CD4-positive, CD25-positive, alpha-beta regulatory T cell (primary cell): ENCODE measurements at regions not wholly inside any gene's neighbourhood (a gene's known extent, or its start where the extent isn't known, plus 50 kb on each side); places are given as distances from the start of the nearest gene placed in this dataset.
"Not testable (repeated sequence)": the region's sequence is repeated elsewhere in the genome, so short reads cannot be mapped to it uniquely, and the experiment has no call there.

Experiments
- ATAC-seq, 2 donors: fragments of 150-1000 bp; cut with Tn5 transposase; one replicate each; pipeline ENCODE4 v1.10.0; 2021; ENCODE audit warnings: low read depth in 2 of 2, moderate number of reproducible peaks in 2 of 2, moderate library complexity in 1 of 2
- DNase-seq, 3 donors: peaks; one replicate each; pipeline versions ENCODE4 v3.0.0 to v3.0.0-alpha.2; 2012 to 2022; ENCODE audit warnings: mixed read lengths in 1 of 3
- H3K27ac ChIP-seq: one replicate; pipeline ENCODE4 v1.7.0; 2013; ENCODE audit warnings: mild to moderate bottlenecking, low read length; ENCODE audit not compliant: insufficient read depth, poor library complexity, severe bottlenecking
- H3K27me3 ChIP-seq: one replicate; pipeline ENCODE4 v1.7.0; 2013; ENCODE audit warnings: low read length; ENCODE audit not compliant: control insufficient read depth, insufficient read depth
- H3K36me3 ChIP-seq: one replicate; pipeline ENCODE4 v1.7.0; 2013; ENCODE audit warnings: mild to moderate bottlenecking, low read length, moderate library complexity; ENCODE audit not compliant: control insufficient read depth, insufficient read depth
- H3K4me1 ChIP-seq: 2 replicates; pipeline ENCODE4 v1.7.0; 2013; ENCODE audit warnings: mild to moderate bottlenecking, low read length; ENCODE audit not compliant: insufficient read depth, control insufficient read depth, poor library complexity, severe bottlenecking
- H3K4me3 ChIP-seq: one replicate; pipeline ENCODE4 v1.7.0; 2013; ENCODE audit warnings: low read depth, mild to moderate bottlenecking, low read length, moderate library complexity
- H3K9me3 ChIP-seq, 2 experiments: 1 replicate in 1 of 2; 2 replicates in 1 of 2; pipeline ENCODE4 v1.7.0; 2013; ENCODE audit warnings: low read length in 2 of 2, mild to moderate bottlenecking in 1 of 2, moderate library complexity in 1 of 2; ENCODE audit not compliant: control insufficient read depth in 2 of 2
- H3K27ac Mint-ChIP-seq, 3 donors: one replicate each; pipeline ENCODE4 v1.8.0; 2020 to 2022; ENCODE audit warnings: mild to moderate bottlenecking in 3 of 3, mixed read lengths in 3 of 3, moderate library complexity in 2 of 3
- H3K27me3 Mint-ChIP-seq: one replicate; pipeline ENCODE4 v1.8.0; 2022; ENCODE audit warnings: mild to moderate bottlenecking, mixed read lengths
- H3K36me3 Mint-ChIP-seq: one replicate; pipeline ENCODE4 v1.8.0; 2020; ENCODE audit warnings: mixed read lengths
- H3K4me1 Mint-ChIP-seq, 4 donors: one replicate each; pipeline ENCODE4 v1.8.0; 2020 to 2022; ENCODE audit warnings: mixed read lengths in 4 of 4, mild to moderate bottlenecking in 1 of 4
- H3K4me3 Mint-ChIP-seq, 4 donors: one replicate each; pipeline ENCODE4 v1.8.0; 2020 to 2022; ENCODE audit warnings: mild to moderate bottlenecking in 4 of 4, mixed read lengths in 4 of 4, moderate library complexity in 3 of 4
- H3K9me3 Mint-ChIP-seq, 7 donors: one replicate each; pipeline ENCODE4 v1.8.0; 2020 to 2022; ENCODE audit warnings: mixed read lengths in 7 of 7, mild to moderate bottlenecking in 3 of 7, moderate library complexity in 2 of 7

DNA sequence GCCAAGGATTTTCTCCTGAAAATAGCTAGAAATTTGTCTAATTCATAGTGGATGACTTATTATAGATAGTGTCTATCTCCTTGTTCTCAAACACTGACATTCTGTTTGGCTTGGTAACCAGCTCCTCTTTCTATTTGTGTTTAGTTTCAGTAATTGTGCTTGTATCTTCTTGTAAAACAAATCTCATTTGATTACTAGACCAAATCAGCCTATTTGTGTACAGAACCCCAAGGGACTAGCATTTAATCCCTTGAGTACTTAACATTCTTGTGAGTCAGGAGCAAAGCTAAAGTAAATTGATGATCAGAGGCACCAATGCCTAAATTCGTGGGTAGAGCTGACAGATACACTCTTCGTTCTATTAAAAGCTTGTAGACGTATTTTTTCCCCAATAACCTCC, 306.5 kb upstream of the SLITRK3 start:
- no peak for ATAC-seq
- no peak overlapping the region for H3K27ac Mint-ChIP-seq
- H3K4me3 Mint-ChIP-seq = no peak overlapping the region

DNA sequence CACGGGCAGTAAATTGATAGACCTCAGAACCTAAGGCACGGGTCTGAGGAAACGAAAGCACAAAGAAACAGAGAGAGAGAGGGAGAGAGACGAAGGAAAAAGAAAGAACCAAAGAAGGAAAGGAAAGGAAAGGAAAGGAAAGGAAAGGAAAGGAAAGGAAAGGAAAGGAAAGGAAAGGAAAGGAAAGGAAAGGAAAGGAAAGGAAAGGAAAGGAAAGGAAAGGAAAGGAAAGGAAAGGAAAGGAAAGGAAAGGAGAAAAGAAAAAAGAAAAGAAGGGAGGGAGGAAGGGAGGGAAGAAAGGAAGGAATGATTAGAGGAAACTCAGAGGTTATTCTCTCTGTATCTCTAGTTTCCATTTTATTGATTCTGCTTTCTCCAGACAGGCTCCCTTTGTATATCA, 302.6 kb upstream of the SLITRK3 start:
- H3K27me3 ChIP-seq, H3K9me3 ChIP-seq, DNase-seq, H3K36me3 Mint-ChIP-seq, H3K4me3 Mint-ChIP-seq, H3K4me1 ChIP-seq, H3K27ac ChIP-seq, H3K4me3 ChIP-seq, H3K27me3 Mint-ChIP-seq, ATAC-seq, H3K27ac Mint-ChIP-seq, H3K36me3 ChIP-seq, H3K4me1 Mint-ChIP-seq: not testable (repeated sequence)
- H3K9me3 Mint-ChIP-seq = peaks cover 0 to 14% (median 4%) of the 10 kb centered on the region in 7 donors

More for the DNA sequence above, 306.5 kb upstream of the SLITRK3 start:
- Mint-ChIP-seq H3K9me3 (peaks cover 0 to 24% (median 11%) of the 10 kb centered on the region in 7 donors), H3K27me3 (no peaks in the 10 kb centered on the region), H3K36me3 (no peaks in the 10 kb centered on the region), H3K4me1 (no peaks in the 10 kb centered on the region)
- no peak overlapping the region for H3K4me3 ChIP-seq
- no peaks in the 10 kb centered on the region for H3K27me3 ChIP-seq
- no peak overlapping the region for H3K27ac ChIP-seq
- H3K36me3 ChIP-seq = no peaks in the 10 kb centered on the region
- DNase-seq = no peak
- H3K9me3 ChIP-seq = peaks cover 0 to 8% of the 10 kb centered on the region in 2 experiments
- H3K4me1 ChIP-seq = no peaks in the 10 kb centered on the region

DNA sequence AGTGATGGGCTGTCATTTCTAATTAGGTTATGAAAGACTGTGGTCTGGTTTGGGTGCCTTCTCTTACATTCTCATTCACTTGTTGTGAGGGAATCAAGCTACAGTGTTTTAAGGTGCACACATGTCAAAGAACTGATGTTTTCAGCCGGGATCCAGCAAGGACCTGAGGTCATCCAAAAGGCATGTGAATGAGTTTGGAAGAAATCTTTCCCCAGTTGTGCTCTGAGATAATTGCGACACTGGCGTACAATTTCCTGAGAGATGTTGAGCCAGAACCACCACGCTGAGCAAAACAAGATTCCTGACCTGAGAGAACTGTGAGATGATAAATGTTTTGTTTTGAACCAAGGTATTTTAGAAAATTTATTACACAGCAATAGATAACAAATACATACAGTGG, 295.3 kb upstream of the SLITRK3 start:
- DNase-seq (no peak), ATAC-seq (no peak)
- Mint-ChIP-seq H3K27me3 (no peaks in the 10 kb centered on the region), H3K4me1 (no peaks in the 10 kb centered on the region), H3K9me3 (peaks cover 0 to 23% (median 3%) of the 10 kb centered on the region in 7 donors), H3K4me3 (no peak overlapping the region), H3K36me3 (no peaks in the 10 kb centered on the region), H3K27ac (no peak overlapping the region)
- H3K27ac ChIP-seq = no peak overlapping the region
- no peaks in the 10 kb centered on the region for H3K36me3 ChIP-seq
- no peaks in the 10 kb centered on the region for H3K4me1 ChIP-seq
- no peak overlapping the region for H3K4me3 ChIP-seq
- H3K27me3 ChIP-seq = no peaks in the 10 kb centered on the region
- H3K9me3 ChIP-seq = peaks cover 0 to 3% of the 10 kb centered on the region in 2 experiments

DNA sequence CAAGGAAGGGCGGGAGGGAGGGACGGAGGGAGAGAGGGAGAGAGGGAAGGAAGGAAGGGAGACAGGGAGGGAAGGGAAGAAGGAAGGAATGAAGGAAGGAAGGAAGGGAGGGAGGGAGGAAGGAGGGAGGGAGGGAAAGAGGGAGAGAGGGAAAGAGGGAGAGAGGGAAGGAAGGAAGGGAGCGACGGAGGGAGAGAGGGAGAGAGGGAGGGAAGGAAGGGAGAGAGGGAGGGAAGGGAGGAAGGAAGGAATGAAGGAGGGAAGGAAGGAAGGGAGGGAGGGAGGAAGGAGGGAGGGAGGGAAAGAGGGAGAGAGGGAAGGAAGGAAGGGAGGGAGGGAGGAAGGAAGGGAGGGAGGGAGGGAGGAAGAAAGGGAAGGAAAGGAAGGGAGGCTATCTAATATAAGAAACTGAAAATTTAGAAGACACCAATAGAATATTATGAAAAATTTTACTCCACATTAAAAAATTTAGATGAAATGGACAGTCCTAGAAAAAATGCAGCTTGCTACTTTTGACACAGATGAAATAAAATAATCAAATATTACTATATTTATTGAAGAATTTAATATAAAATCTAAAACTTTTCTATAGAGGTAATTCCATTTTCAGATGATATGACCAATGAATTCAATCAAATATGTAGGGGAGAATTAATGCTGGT, 280.3 kb upstream of the SLITRK3 start:
- no peak overlapping the region for H3K4me3 Mint-ChIP-seq
- H3K9me3 Mint-ChIP-seq = peaks cover 0 to 14% (median 2%) of the 10 kb centered on the region in 7 donors
- no peak overlapping the region for H3K27ac ChIP-seq
- no peak for ATAC-seq
- no peaks in the 10 kb centered on the region for H3K27me3 ChIP-seq
- no peak overlapping the region for H3K4me3 ChIP-seq
- no peaks in the 10 kb centered on the region for H3K36me3 ChIP-seq
- H3K9me3 ChIP-seq = peaks cover 0 to 3% of the 10 kb centered on the region in 2 experiments
- H3K27ac Mint-ChIP-seq = no peak overlapping the region
- H3K27me3 Mint-ChIP-seq = no peaks in the 10 kb centered on the region
- H3K4me1 Mint-ChIP-seq = no peaks in the 10 kb centered on the region
- H3K36me3 Mint-ChIP-seq = no peaks in the 10 kb centered on the region
- DNase-seq = no peak
- H3K4me1 ChIP-seq = no peaks in the 10 kb centered on the region

DNA sequence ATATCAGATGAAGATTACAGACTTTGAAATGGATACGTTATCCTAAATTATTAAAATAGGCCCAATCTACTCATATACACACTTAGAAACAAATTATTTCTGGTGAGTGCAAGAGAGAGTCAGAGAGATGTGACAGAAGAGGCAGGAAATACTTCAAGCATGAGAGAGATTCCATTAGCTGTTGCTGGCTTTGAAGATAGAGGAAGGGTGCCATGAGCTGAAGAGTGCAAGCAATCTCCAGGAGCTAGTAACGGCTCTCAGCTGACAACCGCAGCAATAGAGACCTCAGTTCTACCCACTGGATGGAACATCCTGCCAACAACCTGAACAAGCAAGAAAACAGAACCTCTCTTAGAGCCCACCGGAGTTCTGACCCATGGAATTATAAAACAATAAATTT, 270.7 kb upstream of the SLITRK3 start:
- no peak overlapping the region for H3K27ac Mint-ChIP-seq
- no peaks in the 10 kb centered on the region for H3K4me1 Mint-ChIP-seq
- no peak for DNase-seq
- Histone ChIP-seq H3K4me3 (no peak overlapping the region), H3K36me3 (no peaks in the 10 kb centered on the region), H3K9me3 (peaks cover 1 to 7% of the 10 kb centered on the region in 2 experiments), H3K27me3 (no peaks in the 10 kb centered on the region), H3K27ac (no peak overlapping the region), H3K4me1 (no peaks in the 10 kb centered on the region)
- H3K36me3 Mint-ChIP-seq = no peaks in the 10 kb centered on the region
- H3K4me3 Mint-ChIP-seq = no peak overlapping the region
- peaks cover 0 to 35% (median 4%) of the 10 kb centered on the region in 7 donors for H3K9me3 Mint-ChIP-seq
- ATAC-seq = no peak
- H3K27me3 Mint-ChIP-seq = no peaks in the 10 kb centered on the region

DNA sequence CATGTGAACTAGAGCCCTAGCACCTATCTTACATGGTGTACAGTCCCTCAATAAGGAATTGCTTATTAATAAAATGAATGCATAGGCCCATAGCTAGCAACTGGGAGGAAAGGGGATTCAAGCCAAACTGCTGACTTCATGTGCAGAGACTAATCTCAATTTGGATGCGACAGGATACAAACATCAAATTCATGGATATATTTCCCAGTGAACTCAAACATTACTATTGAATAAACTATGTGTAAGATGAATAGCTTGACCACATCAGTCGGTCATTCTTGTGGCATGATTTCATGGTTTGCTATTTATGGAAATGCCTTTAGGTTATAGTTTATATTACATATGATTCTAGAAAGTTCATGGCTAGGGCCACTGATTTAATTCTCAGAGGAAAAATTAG, 268.6 kb upstream of the SLITRK3 start:
- DNase-seq = no peak
- Histone ChIP-seq H3K4me3 (no peak overlapping the region), H3K36me3 (no peaks in the 10 kb centered on the region), H3K27ac (no peak overlapping the region), H3K9me3 (peaks cover 1 to 7% of the 10 kb centered on the region in 2 experiments), H3K27me3 (no peaks in the 10 kb centered on the region), H3K4me1 (no peaks in the 10 kb centered on the region)
- Mint-ChIP-seq H3K27me3 (no peaks in the 10 kb centered on the region), H3K4me1 (no peaks in the 10 kb centered on the region), H3K9me3 (peaks cover 0 to 28% (median 4%) of the 10 kb centered on the region in 7 donors), H3K27ac (no peak overlapping the region), H3K4me3 (no peak overlapping the region), H3K36me3 (no peaks in the 10 kb centered on the region)
- ATAC-seq = no peak

DNA sequence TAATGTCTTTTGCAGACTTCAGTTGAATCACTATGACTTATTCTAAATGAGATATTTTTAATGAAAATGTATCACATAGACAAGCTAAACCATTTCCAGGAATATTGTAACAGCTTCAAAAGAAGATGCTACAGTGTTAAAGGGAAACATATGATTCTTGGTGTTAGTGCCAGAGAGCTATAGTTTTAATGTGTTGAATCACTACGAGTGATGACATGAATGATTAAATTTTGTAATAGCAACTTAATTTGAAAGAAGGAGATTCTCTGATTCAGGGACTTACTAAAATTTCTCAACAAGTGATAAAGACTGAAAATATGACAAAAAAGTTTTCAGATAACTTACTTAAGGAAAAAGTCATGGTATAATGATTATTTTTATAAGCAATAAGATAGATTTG, 267.3 kb upstream of the SLITRK3 start:
- Histone ChIP-seq H3K27me3 (no peaks in the 10 kb centered on the region), H3K4me1 (no peaks in the 10 kb centered on the region), H3K36me3 (no peaks in the 10 kb centered on the region), H3K9me3 (peaks cover 1 to 4% of the 10 kb centered on the region in 2 experiments), H3K27ac (no peak overlapping the region), H3K4me3 (no peak overlapping the region)
- Mint-ChIP-seq H3K4me1 (no peaks in the 10 kb centered on the region), H3K36me3 (no peaks in the 10 kb centered on the region), H3K9me3 (peaks cover 0 to 21% (median 4%) of the 10 kb centered on the region in 7 donors), H3K4me3 (no peak overlapping the region), H3K27me3 (no peaks in the 10 kb centered on the region), H3K27ac (no peak overlapping the region)
- DNase-seq (no peak), ATAC-seq (no peak)

DNA sequence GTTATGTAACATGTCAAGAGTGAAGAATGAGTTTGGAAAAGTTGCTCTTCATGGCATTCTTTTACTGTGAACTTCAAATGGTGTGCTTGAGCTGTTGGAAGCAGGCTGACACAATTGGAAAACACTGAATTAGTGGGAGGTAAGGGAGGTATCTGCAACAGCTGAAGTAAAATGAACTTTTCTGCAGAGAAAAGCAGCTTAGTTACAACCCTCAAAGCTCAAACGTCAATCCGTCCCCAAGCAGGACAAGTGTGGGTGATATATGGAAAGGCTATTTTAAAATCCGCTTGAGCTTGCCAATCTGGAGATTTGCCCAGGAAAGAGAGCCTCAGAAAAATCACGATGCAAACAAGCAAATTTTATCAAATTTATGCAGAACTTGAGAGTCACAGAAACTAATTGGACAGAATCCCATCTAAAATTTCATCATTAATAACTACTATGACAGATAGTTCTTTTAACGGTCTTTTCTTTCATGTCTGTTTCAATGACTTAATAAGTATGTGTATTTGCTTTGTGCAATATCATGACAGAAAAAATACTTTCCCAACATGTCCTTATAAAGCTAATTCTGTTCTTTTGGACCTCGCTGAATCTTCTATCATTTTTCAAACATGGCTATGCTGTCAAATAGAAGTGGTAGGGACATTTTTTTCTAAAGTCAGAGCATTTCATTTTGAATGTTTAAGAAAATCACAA, 266.6 kb upstream of the SLITRK3 start:
- no peaks in the 10 kb centered on the region for H3K4me1 ChIP-seq
- H3K9me3 ChIP-seq = peaks cover 1 to 4% of the 10 kb centered on the region in 2 experiments
- Mint-ChIP-seq H3K36me3 (no peaks in the 10 kb centered on the region), H3K9me3 (peaks cover 0 to 17% (median 4%) of the 10 kb centered on the region in 7 donors), H3K27ac (no peak overlapping the region), H3K27me3 (no peaks in the 10 kb centered on the region), H3K4me3 (no peak overlapping the region), H3K4me1 (no peaks in the 10 kb centered on the region)
- no peak for DNase-seq
- no peak for ATAC-seq
- no peaks in the 10 kb centered on the region for H3K36me3 ChIP-seq
- no peak overlapping the region for H3K27ac ChIP-seq
- H3K27me3 ChIP-seq = no peaks in the 10 kb centered on the region
- H3K4me3 ChIP-seq = no peak overlapping the region
